CD4-positive, alpha-beta T cell treated with Interleukin-15 for 4 hours (primary cell): ENCODE measurements at regions not wholly inside any gene's neighbourhood (a gene's known extent, or its start where the extent isn't known, plus 50 kb on each side); places are given as distances from the start of the nearest gene placed in this dataset.

Source experiments
- DNase-seq: peaks from one replicate; pipeline ENCODE4 v3.0.0-alpha.2; 2020; ENCODE audit warnings: low spot score

DNA sequence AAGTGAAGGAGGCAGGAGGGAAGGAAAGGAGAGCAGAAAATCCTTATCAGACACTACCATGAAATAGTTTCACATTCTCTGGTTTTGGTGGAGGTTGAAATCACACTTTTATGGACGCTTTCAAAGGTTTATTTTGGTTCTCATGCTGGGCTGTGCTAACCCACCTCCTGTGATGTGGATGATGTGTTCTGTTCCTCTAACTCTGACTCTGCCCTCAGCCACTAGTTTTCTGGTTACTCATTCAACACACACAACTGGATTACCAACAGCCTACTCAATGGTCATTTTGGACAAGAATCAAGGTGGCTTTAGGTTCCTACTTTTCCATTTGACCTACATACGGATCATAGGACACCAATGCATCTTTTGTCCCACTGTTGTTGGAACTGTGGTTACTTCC lies 522.1 kb upstream of the BTBD3 start:
- DNase-seq = no peak

GRCh38 chr20:11401988-11402387 lies 515.7 kb upstream of the BTBD3 start:
- DNase-seq = no peak

GRCh38 chr20:11403711-11404110 lies 514.0 kb upstream of the BTBD3 start:
- DNase-seq = no peak

GRCh38 chr20:11406877-11407276 lies 510.8 kb upstream of the BTBD3 start:
- no peak for DNase-seq

GRCh38 chr20:11409561-11409960 lies 508.1 kb upstream of the BTBD3 start:
- no peak for DNase-seq

DNA sequence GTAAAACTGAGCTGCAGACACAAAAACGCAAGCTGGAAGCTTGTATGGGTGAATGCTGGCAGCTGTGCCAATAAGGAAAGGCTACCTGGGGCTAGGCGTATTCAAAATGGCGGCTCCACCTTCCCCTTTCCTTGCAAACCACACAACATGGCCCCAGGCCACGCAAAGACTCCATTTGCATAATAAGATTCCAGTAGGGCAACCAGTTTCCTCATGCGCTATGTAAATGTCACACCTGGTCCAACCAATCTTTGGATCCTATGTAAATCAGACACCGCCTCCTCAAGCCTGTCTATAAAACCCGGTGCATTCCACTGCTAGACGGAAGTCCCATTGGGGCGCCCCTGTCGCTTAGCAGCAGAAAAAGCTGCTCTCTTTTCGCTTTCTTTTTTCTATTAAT lies 505.9 kb upstream of the BTBD3 start:
- DNase-seq = no peak

GRCh38 chr20:11426948-11427347 lies 490.7 kb upstream of the BTBD3 start:
- no peak for DNase-seq

DNA sequence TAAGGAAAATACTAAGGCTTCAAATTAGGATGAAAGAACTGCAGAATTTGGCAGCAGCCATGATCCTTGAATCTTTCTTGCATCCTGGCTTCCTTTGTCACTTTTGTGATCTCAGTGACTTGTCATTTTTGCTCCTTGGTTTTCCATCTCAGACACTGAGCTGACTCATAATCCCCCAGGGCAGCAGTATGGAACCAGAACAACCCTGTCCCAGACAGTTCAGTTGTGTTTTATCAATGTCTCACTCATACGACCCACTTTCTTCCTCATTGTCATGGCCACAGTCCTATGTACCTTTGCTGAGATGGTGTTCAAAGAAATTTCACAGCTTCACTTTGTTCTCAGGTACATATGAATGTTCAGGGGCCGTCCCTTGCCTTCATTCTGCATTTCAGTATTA lies 488.5 kb upstream of the BTBD3 start:
- no peak for DNase-seq

DNA sequence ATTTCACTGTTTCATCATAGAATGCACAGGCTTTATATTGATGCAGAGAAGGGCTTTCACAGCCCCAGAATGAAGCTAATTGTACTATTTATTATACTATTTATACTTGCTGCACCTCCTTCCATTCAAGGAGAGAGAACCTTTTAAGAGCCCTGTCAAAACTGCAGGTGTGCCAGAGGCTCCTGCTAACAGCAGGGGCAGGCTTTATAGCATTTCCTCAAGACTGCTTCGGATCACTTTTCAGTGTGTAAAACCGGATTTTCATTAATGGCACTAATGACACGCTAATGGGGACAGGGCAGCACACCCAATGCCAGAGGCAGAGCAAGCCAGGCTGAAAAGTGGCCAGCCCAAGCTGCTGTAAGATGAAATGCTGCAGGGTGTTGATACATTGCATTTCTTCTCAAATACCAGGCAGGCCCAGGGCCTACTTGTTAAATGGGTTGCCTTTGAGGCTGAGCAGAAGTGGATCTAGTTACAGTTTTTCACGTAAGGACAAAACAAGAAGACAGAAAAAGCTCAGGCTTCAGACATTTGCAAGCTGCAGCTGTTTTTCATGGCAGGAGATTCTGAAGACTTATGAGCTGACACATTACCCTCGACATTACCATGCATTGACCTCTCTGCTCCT lies 487.7 kb upstream of the BTBD3 start:
- DNase-seq = no peak

GRCh38 chr20:11430652-11431051 lies 487.0 kb upstream of the BTBD3 start:
- no peak for DNase-seq

DNA sequence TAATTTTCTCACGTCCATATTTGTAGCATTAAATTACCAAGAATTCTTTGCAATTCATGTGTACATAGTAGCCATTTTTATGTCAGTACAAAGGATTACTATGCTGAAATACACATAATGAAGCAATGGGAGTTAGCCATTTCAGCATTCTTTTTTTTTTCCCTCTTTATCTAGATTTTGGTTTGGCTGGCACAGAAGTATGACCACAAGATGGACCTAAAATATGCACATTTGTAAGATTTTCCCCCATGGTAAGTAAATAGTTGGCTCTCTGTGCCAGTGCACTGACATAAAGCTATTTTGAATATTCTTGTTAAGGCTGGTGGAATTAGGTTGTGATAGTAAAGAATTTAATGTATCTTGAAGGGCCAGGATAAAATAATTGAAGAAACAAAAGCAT lies 486.1 kb upstream of the BTBD3 start:
- no peak for DNase-seq

GRCh38 chr20:11432407-11432806 lies 485.3 kb upstream of the BTBD3 start:
- DNase-seq = no peak

- no peak for DNase-seq
These were observed 481.4 kb upstream of the BTBD3 start for GRCh38 chr20:11436113-11436905.

DNA sequence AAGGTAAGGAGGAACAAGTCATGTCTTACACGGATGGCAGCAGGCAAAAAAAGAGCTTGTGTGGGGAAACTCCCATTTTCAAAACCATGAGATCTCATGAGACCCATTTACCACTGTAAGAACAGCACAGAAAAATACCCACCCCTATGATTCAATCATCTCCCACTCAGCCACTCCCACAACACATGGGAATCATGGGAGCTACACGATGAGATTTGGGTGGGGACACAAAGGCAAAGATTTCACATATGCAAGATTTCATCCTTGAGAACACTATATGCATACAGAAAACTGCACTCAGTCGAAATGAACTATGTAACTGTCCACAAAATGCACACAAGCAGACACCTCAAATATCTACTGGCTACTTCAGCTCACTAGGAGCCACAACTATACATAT lies 480.6 kb upstream of the BTBD3 start:
- no peak for DNase-seq

DNA sequence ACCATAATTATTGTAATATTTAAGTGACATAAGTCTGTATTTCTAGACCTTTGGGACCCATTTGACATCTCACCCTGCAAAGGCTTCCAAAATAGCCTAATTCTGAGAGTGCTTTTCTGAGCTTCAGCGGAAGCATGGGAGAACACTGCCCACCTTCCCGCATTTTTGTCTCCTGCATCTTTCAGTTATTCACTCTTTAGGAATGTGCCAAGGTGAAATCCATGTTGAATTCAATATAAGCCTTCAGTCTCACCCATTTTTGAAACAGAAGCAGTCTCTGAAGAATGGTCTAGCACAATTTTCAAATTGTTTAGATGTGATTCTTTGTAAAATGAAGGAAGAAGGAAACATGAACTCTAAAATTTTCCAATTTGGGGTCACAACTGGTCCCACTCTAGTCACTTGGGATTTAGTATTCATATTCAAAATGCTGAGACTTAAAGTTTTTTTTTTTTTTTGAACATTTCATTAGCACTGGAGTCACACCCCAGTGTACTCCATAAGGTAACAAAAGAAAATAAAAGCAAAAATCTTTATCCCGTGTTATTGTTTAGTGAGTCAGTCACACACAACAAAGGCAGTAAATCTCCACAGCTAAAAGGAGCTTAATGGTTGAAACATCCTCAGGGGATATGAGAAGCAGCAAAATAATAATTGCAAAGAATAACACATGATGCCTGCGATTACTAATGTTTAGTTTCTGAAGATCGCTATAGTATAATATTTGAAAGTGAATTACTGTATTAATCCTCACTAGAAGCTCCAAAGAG lies 479.9 kb upstream of the BTBD3 start:
- DNase-seq = no peak

GRCh38 chr20:11438412-11438811 lies 479.3 kb upstream of the BTBD3 start:
- DNase-seq = no peak

GRCh38 chr20:11443382-11444119 lies 474.1 kb upstream of the BTBD3 start:
- DNase-seq = no peak

DNA sequence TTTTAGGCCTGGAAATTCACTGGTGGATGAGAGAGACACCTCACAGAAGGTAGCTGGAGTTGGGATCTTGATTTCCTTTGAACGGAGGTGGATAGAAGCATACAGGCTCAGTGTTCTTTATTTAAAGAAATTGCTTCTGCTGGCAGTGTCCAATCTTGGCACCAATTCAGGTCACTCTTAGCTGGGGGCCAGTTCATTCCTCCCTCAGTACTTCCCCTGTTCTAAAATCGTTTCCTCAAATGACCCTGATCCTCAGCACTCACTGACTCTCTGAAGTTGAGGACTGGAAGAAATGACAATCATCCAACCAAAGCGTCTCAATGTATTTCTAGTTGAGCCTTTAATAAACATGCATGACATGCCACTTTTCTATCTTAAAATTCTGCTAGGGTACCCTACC lies 472.5 kb upstream of the BTBD3 start:
- no peak for DNase-seq

GRCh38 chr20:11445891-11446290 lies 471.8 kb upstream of the BTBD3 start:
- no peak for DNase-seq

- no peak for DNase-seq
These were observed 470.2 kb upstream of the BTBD3 start for GRCh38 chr20:11447371-11448100.

GRCh38 chr20:11448554-11448953 lies 469.1 kb upstream of the BTBD3 start:
- DNase-seq = no peak

GRCh38 chr20:11451793-11452291 lies 465.9 kb upstream of the BTBD3 start:
- no peak for DNase-seq
